GM18511 (cell line): ENCODE measurements at regions not wholly inside any gene's neighbourhood (a gene's known extent, or its start where the extent isn't known, plus 50 kb on each side); places are given as distances from the start of the nearest gene placed in this dataset.
"Not testable (repeated sequence)": the region's sequence is repeated elsewhere in the genome, so short reads cannot be mapped to it uniquely, and the experiment has no call there.

Source experiments
- ATAC-seq: cut with Tn5 transposase; IDR thresholded peaks from one replicate; pipeline ENCODE4 v1.9.1; 2021; ENCODE audit warnings: mild to moderate bottlenecking, moderate library complexity; ENCODE audit not compliant: unreplicated experiment

- ATAC-seq, result no peak
These were observed 191.5 kb downstream of the ERCC6L2 start for GRCh38 chr9:96067004-96067403.

GRCh38 chr9:96065482-96066251 lies 190.2 kb downstream of the ERCC6L2 start:
- ATAC-seq, result no peak

GRCh38 chr9:96064826-96065481 lies 189.5 kb downstream of the ERCC6L2 start:
- ATAC-seq, result no peak

GRCh38 chr9:96062854-96063253 lies 187.4 kb downstream of the ERCC6L2 start:
- ATAC-seq, result no peak

- no peak for ATAC-seq
These were observed 186.5 kb downstream of the ERCC6L2 start for GRCh38 chr9:96062031-96062430.

- no peak for ATAC-seq
These were observed 185.9 kb downstream of the ERCC6L2 start for GRCh38 chr9:96061293-96061987.

- ATAC-seq, result no peak
These were observed 182.7 kb downstream of the ERCC6L2 start for GRCh38 chr9:96058218-96058617.

GRCh38 chr9:96057155-96057554 lies 181.7 kb downstream of the ERCC6L2 start:
- ATAC-seq, result no peak

GRCh38 chr9:96056226-96056625 lies 180.7 kb downstream of the ERCC6L2 start:
- no peak for ATAC-seq

- not testable (repeated sequence) for ATAC-seq
These were observed 178.8 kb downstream of the ERCC6L2 start for GRCh38 chr9:96054248-96054647.

- no peak for ATAC-seq
These were observed 177.2 kb downstream of the ERCC6L2 start for GRCh38 chr9:96052686-96053085.

GRCh38 chr9:96051423-96051822 lies 175.9 kb downstream of the ERCC6L2 start:
- no peak for ATAC-seq

GRCh38 chr9:96050861-96051155 lies 175.3 kb downstream of the ERCC6L2 start:
- no peak for ATAC-seq

GRCh38 chr9:96050048-96050860 lies 174.8 kb downstream of the ERCC6L2 start:
- no peak for ATAC-seq

GRCh38 chr9:96048956-96049831 lies 173.7 kb downstream of the ERCC6L2 start:
- ATAC-seq, result no peak

- ATAC-seq, result no peak
These were observed 172.8 kb downstream of the ERCC6L2 start for GRCh38 chr9:96048104-96048955.

- ATAC-seq, result no peak
These were observed 172.2 kb downstream of the ERCC6L2 start for GRCh38 chr9:96047741-96048103.

- ATAC-seq, result no peak
These were observed 171.7 kb downstream of the ERCC6L2 start for GRCh38 chr9:96047116-96047639.

GRCh38 chr9:96045811-96046210 lies 170.3 kb downstream of the ERCC6L2 start:
- no peak for ATAC-seq
